ENCODE measurements at regions not wholly inside any gene's neighbourhood (a gene's known extent, or its start where the extent isn't known, plus 50 kb on each side); places are given as distances from the start of the nearest gene placed in this dataset.

DNA sequence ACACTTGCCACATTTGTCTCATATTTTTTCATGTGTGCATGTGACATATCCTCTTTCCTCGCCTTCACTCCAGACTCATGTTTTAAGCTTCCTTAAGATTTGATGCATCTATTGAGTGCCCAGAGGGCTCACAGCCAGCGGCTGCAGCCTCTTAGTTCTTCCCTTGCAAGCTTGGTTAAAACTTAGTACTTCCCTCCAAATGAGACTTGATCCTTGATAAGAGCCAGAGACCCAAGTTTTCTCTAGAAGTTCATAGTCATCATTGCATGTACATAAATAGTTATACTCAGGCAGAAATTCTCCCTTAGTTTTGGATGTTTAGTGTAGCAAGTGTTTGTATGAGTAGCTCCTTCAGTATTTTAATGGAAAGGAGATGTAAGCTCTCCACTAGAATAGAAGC, 337.6 kb upstream of the B3GALT2 start:
- Histone ChIP-seq H3K27me3 (no peaks in the 10 kb centered on the region), H3K4me3 (no peak overlapping the region), H3K9me3 (no peaks in the 10 kb centered on the region), H3K36me3 (no peaks in the 10 kb centered on the region), H3K4me1 (no peaks in the 10 kb centered on the region), H3K27ac (no peak overlapping the region)
- ATAC-seq (no peak), DNase-seq (no peak)
- no peak for TF ChIP-seq CTCF (IDR thresholded peaks at IDR 0.05)
- intact Hi-C loops (cut with DNase I), result no loop called here

GRCh38 chr1:193520472-193520871, 334.1 kb upstream of the B3GALT2 start:
- ATAC-seq, result no peak
- TF ChIP-seq CTCF (IDR thresholded peaks at IDR 0.05), result no peak
- H3K4me3 ChIP-seq, result no peak overlapping the region
- H3K9me3 ChIP-seq, result no peaks in the 10 kb centered on the region
- intact Hi-C loops (cut with DNase I), result no loop called here
- H3K27ac ChIP-seq, result no peak overlapping the region
- H3K4me1 ChIP-seq, result no peaks in the 10 kb centered on the region
- DNase-seq, result no peak
- H3K36me3 ChIP-seq, result no peaks in the 10 kb centered on the region
- no peaks in the 10 kb centered on the region for H3K27me3 ChIP-seq

DNA sequence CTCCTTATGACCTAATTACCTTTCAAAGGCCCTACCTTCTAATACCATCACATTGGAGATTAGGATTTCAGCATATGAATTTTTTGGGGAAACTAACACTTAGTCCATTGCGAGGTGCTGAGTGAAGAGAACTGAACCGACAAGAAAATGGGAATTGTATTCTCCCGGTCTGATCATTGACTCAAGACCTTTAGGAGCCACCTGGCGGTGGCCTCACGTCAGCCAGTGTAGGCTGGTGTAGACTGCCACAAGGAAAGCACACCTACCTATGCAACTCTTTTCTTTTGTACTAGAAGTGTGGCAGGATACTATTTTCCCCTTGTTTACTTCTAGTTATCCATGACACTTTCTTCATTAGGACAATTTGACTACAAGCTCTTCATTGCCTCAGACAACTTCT, 333.5 kb upstream of the B3GALT2 start:
- intact Hi-C loops (cut with DNase I), result no loop called here
- ATAC-seq (no peak), DNase-seq (no peak)
- Histone ChIP-seq H3K27ac (no peak overlapping the region), H3K4me3 (no peak overlapping the region), H3K9me3 (no peaks in the 10 kb centered on the region), H3K4me1 (no peaks in the 10 kb centered on the region), H3K27me3 (no peaks in the 10 kb centered on the region), H3K36me3 (no peaks in the 10 kb centered on the region)
- no peak for TF ChIP-seq CTCF (IDR thresholded peaks at IDR 0.05)

GRCh38 chr1:193516755-193517388, 330.5 kb upstream of the B3GALT2 start:
- Histone ChIP-seq H3K4me3 (no peak overlapping the region), H3K27ac (no peak overlapping the region), H3K27me3 (no peaks in the 10 kb centered on the region), H3K9me3 (peaks cover 0 to under 1% of the 10 kb centered on the region in 2 donors), H3K4me1 (no peaks in the 10 kb centered on the region), H3K36me3 (no peaks in the 10 kb centered on the region)
- ATAC-seq (no peak), DNase-seq (no peak)
- intact Hi-C loops (cut with DNase I), result no loop called here
- no peak for TF ChIP-seq CTCF (IDR thresholded peaks at IDR 0.05)

- DNase-seq (no peak), ATAC-seq (no peak)
- H3K4me1 ChIP-seq, result no peaks in the 10 kb centered on the region
- no peak for TF ChIP-seq CTCF (IDR thresholded peaks at IDR 0.05)
- intact Hi-C loops (cut with DNase I), result no loop called here
- no peak overlapping the region for H3K27ac ChIP-seq
- no peak overlapping the region for H3K4me3 ChIP-seq
- H3K9me3 ChIP-seq, result peaks cover 0 to 2% of the 10 kb centered on the region in 2 donors
- no peaks in the 10 kb centered on the region for H3K27me3 ChIP-seq
- H3K36me3 ChIP-seq, result no peaks in the 10 kb centered on the region
These were observed 328.0 kb upstream of the B3GALT2 start for GRCh38 chr1:193514397-193514796.

Measured in left lung (tissue), 4 donors.